Heart right ventricle (tissue), 16 donors: ENCODE measurements at regions not wholly inside any gene's neighbourhood (a gene's known extent, or its start where the extent isn't known, plus 50 kb on each side); places are given as distances from the start of the nearest gene placed in this dataset.

Experiments used
- ATAC-seq, 8 donors: fragments of 200-7000 bp; cut with Tn5 transposase; one replicate each; pipeline ENCODE4 v1.9.1; 2020; ENCODE audit warnings: mild to moderate bottlenecking in 8 of 8, moderate library complexity in 8 of 8, moderate number of reproducible peaks in 1 of 8
- DNase-seq, 2 donors: peaks; one replicate each; pipeline ENCODE4 v3.0.0-alpha.2; 2020
- H3K27ac ChIP-seq, 10 donors: fragments of 200-600 bp; sonication (generic) in 2 of 10; one replicate each; pipeline versions ENCODE4 v1.5.0 to v1.8.0; 2020 to 2022; ENCODE audit warnings: mild to moderate bottlenecking in 3 of 10
- H3K27me3 ChIP-seq, 7 donors: fragments of 200-600 bp; one replicate each; pipeline ENCODE4 v1.8.0; 2021 to 2022; ENCODE audit warnings: mild to moderate bottlenecking in 2 of 7
- H3K36me3 ChIP-seq, 9 donors: fragments of 200-600 bp; sonication (generic) in 1 of 9; one replicate each; pipeline versions ENCODE4 v1.5.0 to v1.8.0; 2020 to 2022; ENCODE audit warnings: mild to moderate bottlenecking in 2 of 9
- H3K4me1 ChIP-seq, 9 donors: fragments of 200-600 bp; sonication (generic) in 1 of 9; one replicate each; pipeline versions ENCODE4 v1.5.0 to v1.8.0; 2020 to 2022; ENCODE audit warnings: mild to moderate bottlenecking in 4 of 9
- H3K4me3 ChIP-seq, 10 donors: fragments of 200-600 bp; sonication (generic) in 2 of 10; one replicate each; pipeline versions ENCODE4 v1.5.0 to v1.8.0; 2020 to 2022; ENCODE audit warnings: mild to moderate bottlenecking in 7 of 10, moderate library complexity in 2 of 10
- H3K9me3 ChIP-seq, 11 donors: fragments of 200-600 bp in 10 of 11; sonication (generic) in 2 of 11; one replicate each; pipeline versions ENCODE4 v1.5.0 to v1.8.0; 2013 to 2022; ENCODE audit warnings: mild to moderate bottlenecking in 2 of 11, control low read depth in 1 of 11, moderate library complexity in 1 of 11
- WGBS, 2 donors: extraction: QIAGEN DNeasy Blood & Tissue Kit; methylation state at CpG; one replicate each; pipeline ENCODE4 v1.1.7; 2013; ENCODE audit warnings: inconsistent platforms in 1 of 2; 5-methylcytosine and 5-hydroxymethylcytosine counted together
- intact Hi-C, 10 donors: fragments of 100-400 bp; cut with DNase I; formaldehyde crosslinking; loops; one replicate each; pipeline versions ENCODE4 v1.11.1 to v1.14.2; 2022
- TF ChIP-seq, protein P1 (sequence below), 9 donors: fragments of 200-600 bp; sonication (generic) in 2 of 9; IDR thresholded peaks; one replicate each; pipeline versions ENCODE4 v1.5.0 to v1.8.0; 2021 to 2022; ENCODE audit warnings: antibody characterized with exemption in 9 of 9, mild to moderate bottlenecking in 5 of 9, moderate library complexity in 1 of 9
- donor health status: Arrhythmogenic right ventricular cardiomyopathy.
- donor health status: ischemic (EF 13 %, LVEDD 7.1; RV severe dilation, severe dysfunction).
- donor health status: healthy with polysubstance abuse.
- donor health status: DM: no; HTN: yes; CAD: no.
- donor health status: DM: no; HTN: no; CAD: no.
- donor health status: ischemic (EF 25% LVEDD 6.9; RV normal size, moderate dysfunction).
- donor health status: ischemic (EF 25% LVEDD 5.7; RV mildly dilated, moderate dysfunction).
- donor health status: healthy.
- donor health status: DM: yes; HTN: yes; CAD: no.
- donor health status: Ischemic cardiomyopathy.
- donor health status: ischemic (EF 35%, LVEDD 5.7; RV mildly dilated, moderate dysfunction).
- donor health status: nonischemic (EF 11% LVEDD 7.7; RV severe dilation, severe dysfunction).
- donor health status: DM: yes; HTN: yes; CAD: no.
- donor health status: PGD.
- donor health status: ischemic (EF 29% LVEDD 5.4; RV normal size, mild dysfunction).
- donor health status: nonischemic (EF 23%, LVEDD 6.1; RV moderate dilation, normal function).

DNA sequence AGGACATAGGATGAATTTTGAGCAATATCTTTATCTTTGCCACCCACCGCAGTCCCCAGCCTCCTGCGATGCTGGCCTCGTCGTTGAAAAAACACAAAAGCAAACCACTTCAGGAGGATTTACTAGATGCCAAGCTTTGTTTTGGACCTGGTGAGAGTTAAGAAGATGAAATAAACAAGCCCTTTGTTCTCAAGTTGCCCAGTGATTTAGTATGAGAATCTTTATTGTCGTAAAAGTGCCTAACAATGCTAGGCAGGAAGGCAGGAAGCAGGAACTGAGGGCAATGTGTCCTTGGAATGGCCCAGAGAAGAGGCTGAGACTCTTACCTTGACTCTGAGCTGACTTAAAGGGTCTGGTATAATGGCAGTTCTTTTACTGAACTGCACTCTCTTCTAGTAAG, 116.0 kb downstream of the TRMT11 start:
- Histone ChIP-seq H3K27ac (no peak overlapping the region), H3K9me3 (peaks cover 0 to 9% (median 0%) of the 10 kb centered on the region in 11 donors), H3K36me3 (peaks cover 0 to 28% (median 0%) of the 10 kb centered on the region in 9 donors), H3K4me3 (no peak overlapping the region), H3K27me3 (peaks cover 0 to 72% (median 5%) of the 10 kb centered on the region in 7 donors), H3K4me1 (peaks cover 0 to 2% (median 0%) of the 10 kb centered on the region in 9 donors)
- WGBS, 2 donors: 85 to 88% methylated on average over 5 of the region's 5 CpGs
- TF ChIP-seq, protein P1, sequence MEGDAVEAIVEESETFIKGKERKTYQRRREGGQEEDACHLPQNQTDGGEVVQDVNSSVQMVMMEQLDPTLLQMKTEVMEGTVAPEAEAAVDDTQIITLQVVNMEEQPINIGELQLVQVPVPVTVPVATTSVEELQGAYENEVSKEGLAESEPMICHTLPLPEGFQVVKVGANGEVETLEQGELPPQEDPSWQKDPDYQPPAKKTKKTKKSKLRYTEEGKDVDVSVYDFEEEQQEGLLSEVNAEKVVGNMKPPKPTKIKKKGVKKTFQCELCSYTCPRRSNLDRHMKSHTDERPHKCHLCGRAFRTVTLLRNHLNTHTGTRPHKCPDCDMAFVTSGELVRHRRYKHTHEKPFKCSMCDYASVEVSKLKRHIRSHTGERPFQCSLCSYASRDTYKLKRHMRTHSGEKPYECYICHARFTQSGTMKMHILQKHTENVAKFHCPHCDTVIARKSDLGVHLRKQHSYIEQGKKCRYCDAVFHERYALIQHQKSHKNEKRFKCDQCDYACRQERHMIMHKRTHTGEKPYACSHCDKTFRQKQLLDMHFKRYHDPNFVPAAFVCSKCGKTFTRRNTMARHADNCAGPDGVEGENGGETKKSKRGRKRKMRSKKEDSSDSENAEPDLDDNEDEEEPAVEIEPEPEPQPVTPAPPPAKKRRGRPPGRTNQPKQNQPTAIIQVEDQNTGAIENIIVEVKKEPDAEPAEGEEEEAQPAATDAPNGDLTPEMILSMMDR (IDR thresholded peaks at IDR 0.05): no peak
- ATAC-seq (no peak), DNase-seq (no peak)
- intact Hi-C loops: no loop called here

DNA sequence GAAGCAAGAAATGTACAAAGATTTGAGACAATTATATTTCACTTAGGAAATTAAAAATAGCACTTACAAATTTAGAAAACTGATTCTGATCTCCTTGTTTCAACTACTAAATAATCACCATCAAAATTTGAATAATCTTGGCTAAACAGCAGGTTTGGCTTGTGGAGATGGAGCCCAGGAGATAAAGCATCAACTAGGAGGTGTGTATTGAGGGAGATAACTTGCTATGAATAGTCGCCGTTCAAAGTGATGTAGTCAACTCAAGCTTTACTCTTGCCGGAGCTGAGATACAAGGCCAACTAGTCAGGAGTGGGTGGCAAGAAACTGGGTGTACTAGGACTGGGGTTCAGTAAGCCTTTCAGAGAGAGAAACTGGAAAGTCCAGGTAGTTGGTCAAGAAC, 117.7 kb downstream of the TRMT11 start:
- 96 to 98% methylated on average over 3 of the region's 3 CpGs for WGBS, 2 donors
- Histone ChIP-seq H3K36me3 (peaks cover 0 to 28% (median 0%) of the 10 kb centered on the region in 9 donors), H3K27ac (no peak overlapping the region), H3K4me1 (peaks cover 0 to 8% (median 0%) of the 10 kb centered on the region in 9 donors), H3K27me3 (peaks cover 0 to 71% (median 5%) of the 10 kb centered on the region in 7 donors), H3K9me3 (peaks cover 0 to 9% (median 0%) of the 10 kb centered on the region in 11 donors), H3K4me3 (no peak overlapping the region)
- ATAC-seq: no peak
- intact Hi-C loops: no loop called here
- TF ChIP-seq, protein P1 (IDR thresholded peaks at IDR 0.05): no peak
- DNase-seq: no peak

GRCh38 chr6:126107475-126108166, 121.3 kb downstream of the TRMT11 start:
- ATAC-seq (no peak), DNase-seq (no peak)
- H3K4me3 ChIP-seq: no peak overlapping the region
- peaks cover 0 to 9% (median 0%) of the 10 kb centered on the region in 11 donors for H3K9me3 ChIP-seq
- H3K27me3 ChIP-seq: peaks cover 0 to 85% (median 18%) of the 10 kb centered on the region in 7 donors
- peaks cover 0 to 15% (median 0%) of the 10 kb centered on the region in 9 donors for H3K36me3 ChIP-seq
- H3K27ac ChIP-seq: no peak overlapping the region
- TF ChIP-seq, protein P1 (IDR thresholded peaks at IDR 0.05): no peak
- intact Hi-C loops: no loop called here
- WGBS, 2 donors: 50 to 59% methylated on average over 10 of the region's 10 CpGs
- H3K4me1 ChIP-seq: peaks cover 0 to 8% (median 0%) of the 10 kb centered on the region in 9 donors

DNA sequence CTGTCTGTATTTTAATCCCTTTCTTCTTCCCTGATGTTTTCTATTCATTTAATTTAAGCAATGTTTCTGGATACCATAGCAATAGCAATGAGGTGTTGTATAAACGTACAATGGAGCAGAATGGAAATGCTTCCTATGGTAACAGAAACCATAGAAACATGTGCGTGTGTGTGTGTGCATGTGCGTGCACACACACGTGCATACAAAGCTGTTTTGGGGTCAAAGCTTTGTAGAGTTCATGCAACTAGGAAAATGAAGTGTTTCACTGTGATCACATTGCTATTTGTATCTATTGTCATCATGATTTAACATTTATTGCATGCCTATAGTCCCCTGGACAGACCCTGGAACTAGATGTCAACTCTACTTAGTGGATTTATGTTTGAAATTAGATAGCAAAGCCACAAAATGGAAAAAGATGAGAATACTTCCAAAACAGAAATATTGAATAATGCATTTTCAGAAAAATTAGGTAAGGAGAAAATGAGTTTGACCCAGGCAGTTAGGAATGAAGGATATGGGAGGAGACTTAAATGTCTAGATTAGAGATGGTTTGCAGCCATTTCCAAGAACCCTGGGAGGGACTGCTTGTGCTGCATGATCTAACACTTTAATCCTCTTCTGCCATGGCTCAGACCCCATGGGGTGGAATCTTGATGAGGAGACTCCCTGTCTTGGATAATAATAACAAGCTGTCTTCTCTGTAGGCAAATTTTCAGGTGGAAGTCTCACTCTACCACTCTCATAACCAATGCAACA, 124.4 kb downstream of the TRMT11 start:
- TF ChIP-seq, protein P1 (IDR thresholded peaks at IDR 0.05): no peak
- H3K4me1 ChIP-seq: peaks cover 0 to 8% (median 0%) of the 10 kb centered on the region in 9 donors
- intact Hi-C loops: no loop called here
- H3K36me3 ChIP-seq: peaks cover 0 to 3% (median 0%) of the 10 kb centered on the region in 9 donors
- H3K27ac ChIP-seq: no peak overlapping the region
- no peaks in the 10 kb centered on the region for H3K9me3 ChIP-seq
- WGBS, 2 donors: 98% methylated on average over 4 of the region's 4 CpGs
- H3K4me3 ChIP-seq: no peak overlapping the region
- H3K27me3 ChIP-seq: peaks cover 0 to 84% (median 23%) of the 10 kb centered on the region in 7 donors
- ATAC-seq: no peak
- DNase-seq: no peak
